HCT116 (cell line): ENCODE measurements at regions not wholly inside any gene's neighbourhood (a gene's known extent, or its start where the extent isn't known, plus 50 kb on each side); places are given as distances from the start of the nearest gene placed in this dataset.

Experiments
- CTCF ChIP-seq, 3 experiments: fragments of 200-600 bp in 1 of 3; sonication (generic) in 1 of 3; IDR thresholded peaks in 2 of 3; conservative IDR thresholded peaks in 1 of 3; 2 replicates each; pipeline ENCODE4 v1.5.1; 2012 to 2017; ENCODE audit warnings: low read depth in 2 of 3, low read length in 2 of 3, antibody characterized with exemption in 1 of 3, borderline replicate concordance in 1 of 3, control low read depth in 1 of 3, mild to moderate bottlenecking in 1 of 3, mixed read lengths in 1 of 3, mixed run types in 1 of 3, moderate library complexity in 1 of 3; ENCODE audit not compliant: insufficient read depth in 1 of 3
- EZH2 ChIP-seq: fragments of 200-600 bp; sonication (generic); IDR thresholded peaks from 2 replicates; pipeline ENCODE4 v1.6.1; 2017; ENCODE audit warnings: antibody characterized with exemption, mixed run types
- FOSL1 ChIP-seq: IDR thresholded peaks from 2 replicates; pipeline ENCODE4 v1.6.1; 2012; ENCODE audit warnings: low read depth
- POLR2A ChIP-seq: IDR thresholded peaks from 2 replicates; pipeline ENCODE4 v1.7.0; 2011; ENCODE audit warnings: borderline replicate concordance; ENCODE audit not compliant: insufficient read depth, insufficient read length; ENCODE audit errors: extremely low read depth
- REST ChIP-seq: IDR thresholded peaks from 2 replicates; pipeline ENCODE4 v1.6.1; 2012; ENCODE audit warnings: low read depth
- SRF ChIP-seq: IDR thresholded peaks from 2 replicates; pipeline ENCODE4 v1.6.1; 2012; ENCODE audit warnings: low read depth
- TCF7L2 ChIP-seq: IDR thresholded peaks from 2 replicates; pipeline ENCODE4 v1.7.0; 2011; ENCODE audit warnings: borderline replicate concordance, inconsistent platforms; ENCODE audit not compliant: insufficient read depth, insufficient read length; ENCODE audit errors: extremely low read depth

GRCh38 chr15:69652293-69652692 is 199.7 kb downstream of the RPLP1 start:
- no peak for TF ChIP-seq POLR2A
- TF ChIP-seq FOSL1, result no peak
- no peak for TF ChIP-seq CTCF (IDR thresholded peaks at IDR 0.05 in 2 of 3, conservative IDR thresholded peaks at IDR 0.05 in 1 of 3; ENCODE audit: borderline replicate concordance in 1 of 3, insufficient read depth in 1 of 3, low read depth in 2 of 3, low read length in 2 of 3)
- no peak for TF ChIP-seq SRF
- TF ChIP-seq TCF7L2, result no peak
- no peak for TF ChIP-seq REST
- TF ChIP-seq EZH2, result no peak; the same call in 1 of the 2 replicates
